ENCODE measurements at regions not wholly inside any gene's neighbourhood (a gene's known extent, or its start where the extent isn't known, plus 50 kb on each side); places are given as distances from the start of the nearest gene placed in this dataset.
A peak's percentile ranks its signal among the peaks of the same experiment; 100 is the strongest.

DNA sequence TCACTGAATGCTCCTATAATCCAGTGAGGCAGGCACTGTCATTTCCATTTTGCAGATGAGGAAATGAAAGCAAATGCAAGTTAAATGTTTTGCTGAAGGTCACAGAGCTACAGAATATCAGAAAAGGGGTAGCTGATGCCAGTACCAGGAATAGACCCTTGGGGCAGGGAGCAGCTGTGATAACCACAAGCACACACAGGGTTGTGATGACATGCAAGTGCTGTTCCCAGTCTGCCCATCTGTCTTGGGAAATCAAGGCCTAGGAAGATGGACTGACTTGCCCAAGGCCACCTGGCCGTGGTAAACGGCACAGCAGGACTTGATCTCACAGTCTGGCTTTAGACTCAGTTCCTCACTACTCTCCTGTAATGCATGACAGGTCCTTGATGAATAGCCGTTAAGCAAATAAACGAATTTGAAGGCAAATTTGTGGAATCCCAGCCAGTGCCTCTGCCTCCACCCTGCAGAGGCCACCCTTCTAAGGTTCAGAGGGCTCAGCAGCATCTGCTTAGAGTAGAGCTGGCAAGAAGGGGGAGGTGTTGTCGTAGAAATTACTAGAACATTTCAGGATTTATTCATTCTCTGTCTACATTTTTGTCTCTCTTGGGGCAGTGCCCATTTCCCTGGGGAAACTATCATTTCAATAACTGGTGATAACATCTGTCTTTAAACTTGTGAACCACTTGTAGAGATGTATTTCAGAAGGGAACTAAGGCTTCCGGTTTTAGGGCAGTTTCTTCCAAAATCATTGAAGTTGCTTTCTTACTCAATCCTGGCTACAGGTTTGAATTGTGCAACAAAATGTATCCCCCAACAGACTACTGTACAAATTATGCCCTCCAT, 53.2 kb upstream of the MRPS6 start (continued):
- no peak for TF ChIP-seq BMI1 (IDR thresholded peaks at IDR 0.05; ENCODE audit: borderline replicate concordance)
- TF ChIP-seq CREB1 (IDR thresholded peaks at IDR 0.05; ENCODE audit: low read depth), result no peak
- TF ChIP-seq SREBF2 (IDR thresholded peaks at IDR 0.05; ENCODE audit: low read length), result no peak
- TF ChIP-seq RFX5 (IDR thresholded peaks at IDR 0.05; ENCODE audit: low read depth, low read length), result no peak
- 0 out of 2 replicates have a peak, but pooled peaks have one; percentile 7 for TF ChIP-seq YY1 (IDR thresholded peaks at IDR 0.05; ENCODE audit: low read depth, low read length)
- peak; percentile 85 for TF ChIP-seq IRF4 (IDR thresholded peaks at IDR 0.05; ENCODE audit: low read depth, low read length)
- 0 out of 2 replicates have a peak, but pooled peaks have one; percentile 21 for TF ChIP-seq ELK1 (IDR thresholded peaks at IDR 0.05; ENCODE audit: low read depth, low read length)
- TF ChIP-seq CBX5 (IDR thresholded peaks at IDR 0.05; ENCODE audit: low read depth), result 0 out of 2 replicates have a peak, but pooled peaks have one; percentile 43
- TF ChIP-seq, protein P1, sequence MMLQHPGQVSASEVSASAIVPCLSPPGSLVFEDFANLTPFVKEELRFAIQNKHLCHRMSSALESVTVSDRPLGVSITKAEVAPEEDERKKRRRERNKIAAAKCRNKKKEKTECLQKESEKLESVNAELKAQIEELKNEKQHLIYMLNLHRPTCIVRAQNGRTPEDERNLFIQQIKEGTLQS (IDR thresholded peaks at IDR 0.05; ENCODE audit: borderline replicate concordance, extremely low read depth, low read depth, low read length), result no peak
- TF ChIP-seq BACH1 (IDR thresholded peaks at IDR 0.05; ENCODE audit: borderline replicate concordance), result 0 out of 2 replicates have a peak, but pooled peaks have one; percentile 45
- TF ChIP-seq MYB (IDR thresholded peaks at IDR 0.05; ENCODE audit: borderline replicate concordance, low read depth, low read length), result no peak
- no peak for TF ChIP-seq RCOR1 (conservative IDR thresholded peaks at IDR 0.05; ENCODE audit: low read depth, low read length)
- no peak for TF ChIP-seq HDAC6 (IDR thresholded peaks at IDR 0.05; ENCODE audit: unreplicated experiment)
- peak; percentile 19 for TF ChIP-seq SP1 (IDR thresholded peaks at IDR 0.05; ENCODE audit: low read depth, low read length)
- TF ChIP-seq SMAD5 (IDR thresholded peaks at IDR 0.05; ENCODE audit: low read depth), result no peak
- TF ChIP-seq, protein P2, sequence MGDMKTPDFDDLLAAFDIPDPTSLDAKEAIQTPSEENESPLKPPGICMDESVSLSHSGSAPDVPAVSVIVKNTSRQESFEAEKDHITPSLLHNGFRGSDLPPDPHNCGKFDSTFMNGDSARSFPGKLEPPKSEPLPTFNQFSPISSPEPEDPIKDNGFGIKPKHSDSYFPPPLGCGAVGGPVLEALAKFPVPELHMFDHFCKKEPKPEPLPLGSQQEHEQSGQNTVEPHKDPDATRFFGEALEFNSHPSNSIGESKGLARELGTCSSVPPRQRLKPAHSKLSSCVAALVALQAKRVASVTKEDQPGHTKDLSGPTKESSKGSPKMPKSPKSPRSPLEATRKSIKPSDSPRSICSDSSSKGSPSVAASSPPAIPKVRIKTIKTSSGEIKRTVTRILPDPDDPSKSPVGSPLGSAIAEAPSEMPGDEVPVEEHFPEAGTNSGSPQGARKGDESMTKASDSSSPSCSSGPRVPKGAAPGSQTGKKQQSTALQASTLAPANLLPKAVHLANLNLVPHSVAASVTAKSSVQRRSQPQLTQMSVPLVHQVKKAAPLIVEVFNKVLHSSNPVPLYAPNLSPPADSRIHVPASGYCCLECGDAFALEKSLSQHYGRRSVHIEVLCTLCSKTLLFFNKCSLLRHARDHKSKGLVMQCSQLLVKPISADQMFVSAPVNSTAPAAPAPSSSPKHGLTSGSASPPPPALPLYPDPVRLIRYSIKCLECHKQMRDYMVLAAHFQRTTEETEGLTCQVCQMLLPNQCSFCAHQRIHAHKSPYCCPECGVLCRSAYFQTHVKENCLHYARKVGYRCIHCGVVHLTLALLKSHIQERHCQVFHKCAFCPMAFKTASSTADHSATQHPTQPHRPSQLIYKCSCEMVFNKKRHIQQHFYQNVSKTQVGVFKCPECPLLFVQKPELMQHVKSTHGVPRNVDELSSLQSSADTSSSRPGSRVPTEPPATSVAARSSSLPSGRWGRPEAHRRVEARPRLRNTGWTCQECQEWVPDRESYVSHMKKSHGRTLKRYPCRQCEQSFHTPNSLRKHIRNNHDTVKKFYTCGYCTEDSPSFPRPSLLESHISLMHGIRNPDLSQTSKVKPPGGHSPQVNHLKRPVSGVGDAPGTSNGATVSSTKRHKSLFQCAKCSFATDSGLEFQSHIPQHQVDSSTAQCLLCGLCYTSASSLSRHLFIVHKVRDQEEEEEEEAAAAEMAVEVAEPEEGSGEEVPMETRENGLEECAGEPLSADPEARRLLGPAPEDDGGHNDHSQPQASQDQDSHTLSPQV (IDR thresholded peaks at IDR 0.05), result no peak
- TF ChIP-seq NFYB (IDR thresholded peaks at IDR 0.05; ENCODE audit: insufficient read depth, low read depth, low read length), result no peak
- no peak for TF ChIP-seq EZH2 (IDR thresholded peaks at IDR 0.05; ENCODE audit: borderline replicate concordance, control insufficient read depth, low read depth, low read length)
- TF ChIP-seq ATF7 (IDR thresholded peaks at IDR 0.05; ENCODE audit: low read depth), result peak; percentile 14; the same call in 1 of the 2 replicates
- TF ChIP-seq, protein P3, sequence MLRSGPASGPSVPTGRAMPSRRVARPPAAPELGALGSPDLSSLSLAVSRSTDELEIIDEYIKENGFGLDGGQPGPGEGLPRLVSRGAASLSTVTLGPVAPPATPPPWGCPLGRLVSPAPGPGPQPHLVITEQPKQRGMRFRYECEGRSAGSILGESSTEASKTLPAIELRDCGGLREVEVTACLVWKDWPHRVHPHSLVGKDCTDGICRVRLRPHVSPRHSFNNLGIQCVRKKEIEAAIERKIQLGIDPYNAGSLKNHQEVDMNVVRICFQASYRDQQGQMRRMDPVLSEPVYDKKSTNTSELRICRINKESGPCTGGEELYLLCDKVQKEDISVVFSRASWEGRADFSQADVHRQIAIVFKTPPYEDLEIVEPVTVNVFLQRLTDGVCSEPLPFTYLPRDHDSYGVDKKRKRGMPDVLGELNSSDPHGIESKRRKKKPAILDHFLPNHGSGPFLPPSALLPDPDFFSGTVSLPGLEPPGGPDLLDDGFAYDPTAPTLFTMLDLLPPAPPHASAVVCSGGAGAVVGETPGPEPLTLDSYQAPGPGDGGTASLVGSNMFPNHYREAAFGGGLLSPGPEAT (IDR thresholded peaks at IDR 0.05; ENCODE audit: low read depth), result peak; percentile 57; the same call in 1 of the 2 replicates
- TF ChIP-seq MEF2A (IDR thresholded peaks at IDR 0.05; ENCODE audit: insufficient read depth, low read depth, low read length), result peak; percentile 53; the same call in 1 of the 2 replicates
- TF ChIP-seq RB1 (IDR thresholded peaks at IDR 0.05; ENCODE audit: borderline replicate concordance), result peak; percentile 66; the same call in 1 of the 2 replicates
- TF ChIP-seq NFIC (IDR thresholded peaks at IDR 0.05; ENCODE audit: low read depth, low read length), result peak; percentile 76
- peak; percentile 91 for TF ChIP-seq JUNB (IDR thresholded peaks at IDR 0.05)

All from GM12878 (cell line).